Astrocyte of the spinal cord (primary cell): ENCODE measurements at regions not wholly inside any gene's neighbourhood (a gene's known extent, or its start where the extent isn't known, plus 50 kb on each side); places are given as distances from the start of the nearest gene placed in this dataset.
A peak's percentile ranks its signal among the peaks of the same experiment; 100 is the strongest.
"Not testable (repeated sequence)": the region's sequence is repeated elsewhere in the genome, so short reads cannot be mapped to it uniquely, and the experiment has no call there.

ENCODE experiments used
- DNase-seq: peaks from one replicate; pipeline ENCODE4 v3.0.0; 2011; ENCODE audit warnings: low read depth, low spot score
- H3K4me3 ChIP-seq: 2 replicates; pipeline ENCODE4 v1.5.1; 2011; ENCODE audit warnings: low read depth, mild to moderate bottlenecking, low read length, moderate library complexity
- CTCF ChIP-seq: IDR thresholded peaks from 2 replicates; pipeline ENCODE4 v1.5.1; 2012; ENCODE audit warnings: low read depth, mild to moderate bottlenecking, low read length, inconsistent platforms
- in situ Hi-C: cut with HindIII; loops from 2 replicates; pipeline ENCODE4 v1.10.0; 2017; ENCODE audit warnings: low sequenced_read_pairs

- H3K4me3 ChIP-seq = no peak overlapping the region
- in situ Hi-C loops = no loop called here
- TF ChIP-seq CTCF = no peak
- peak; percentile 21 for DNase-seq
These were observed 258.1 kb downstream of the C11orf87 start for GRCh38 chr11:109680127-109680526.

GRCh38 chr11:109682788-109683187, 260.8 kb downstream of the C11orf87 start:
- in situ Hi-C loops, DNase-seq, H3K4me3 ChIP-seq: not testable (repeated sequence)

GRCh38 chr11:109695696-109696095, 273.7 kb downstream of the C11orf87 start:
- in situ Hi-C loops = no loop called here
- DNase-seq = peak; percentile 42
- H3K4me3 ChIP-seq = no peak overlapping the region
- TF ChIP-seq CTCF = no peak

GRCh38 chr11:109696191-109696897, 274.4 kb downstream of the C11orf87 start:
- no peak overlapping the region for H3K4me3 ChIP-seq
- DNase-seq = peak; percentile 41
- in situ Hi-C loops = no loop called here
- TF ChIP-seq CTCF = no peak

- peak; percentile 57 for DNase-seq
- in situ Hi-C loops = no loop called here
- TF ChIP-seq CTCF = peak; percentile 77
- H3K4me3 ChIP-seq = no peak overlapping the region
These were observed 275.3 kb downstream of the C11orf87 start for GRCh38 chr11:109697140-109697843.

GRCh38 chr11:109698237-109698636, 276.2 kb downstream of the C11orf87 start:
- no peak for TF ChIP-seq CTCF
- H3K4me3 ChIP-seq = no peak overlapping the region
- in situ Hi-C loops = no loop called here
- DNase-seq = no peak

- in situ Hi-C loops = no loop called here
These were observed 282.4 kb downstream of the C11orf87 start for GRCh38 chr11:109704432-109704831.

More at GRCh38 chr11:109704432-109704831, 282.4 kb downstream of the C11orf87 start:
- no peak for TF ChIP-seq CTCF
- no peak overlapping the region for H3K4me3 ChIP-seq
- DNase-seq = no peak
